Uterus (tissue), 2 donors: ENCODE measurements at regions not wholly inside any gene's neighbourhood (a gene's known extent, or its start where the extent isn't known, plus 50 kb on each side); places are given as distances from the start of the nearest gene placed in this dataset.

ENCODE experiments used
- POLR2A ChIP-seq, 2 donors: fragments of 450-650 bp; IDR thresholded peaks; one replicate each; pipeline ENCODE4 v1.6.1; 2016; ENCODE audit warnings: antibody characterized with exemption in 2 of 2, mild to moderate bottlenecking in 1 of 2, moderate library complexity in 1 of 2
- TF ChIP-seq, protein P1 (sequence below), 4 experiments: fragments of 200-600 bp in 2 of 4; fragments of 450-650 bp in 2 of 4; sonication (generic) in 2 of 4; IDR thresholded peaks; one replicate each; pipeline ENCODE4 v1.5.1; 2016 to 2019; ENCODE audit warnings: antibody characterized with exemption in 4 of 4, mild to moderate bottlenecking in 2 of 4, moderate library complexity in 1 of 4

DNA sequence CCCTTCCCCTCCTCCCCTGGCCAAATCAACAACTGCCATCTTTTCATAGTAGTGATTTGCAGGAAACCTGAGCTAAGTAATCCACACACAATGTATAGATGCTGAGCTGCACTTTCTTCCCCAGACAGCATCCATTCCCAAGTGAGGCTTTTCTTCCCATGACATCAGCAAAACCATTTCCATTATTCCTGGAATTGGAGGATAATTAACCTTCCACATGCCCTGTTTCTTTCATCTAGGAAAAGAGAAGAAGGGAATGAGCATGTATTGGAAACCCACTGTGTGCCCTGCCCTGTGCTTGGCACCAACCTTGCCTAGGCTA lies 268.0 kb downstream of the ZSWIM6 start:
- TF ChIP-seq, protein P1, sequence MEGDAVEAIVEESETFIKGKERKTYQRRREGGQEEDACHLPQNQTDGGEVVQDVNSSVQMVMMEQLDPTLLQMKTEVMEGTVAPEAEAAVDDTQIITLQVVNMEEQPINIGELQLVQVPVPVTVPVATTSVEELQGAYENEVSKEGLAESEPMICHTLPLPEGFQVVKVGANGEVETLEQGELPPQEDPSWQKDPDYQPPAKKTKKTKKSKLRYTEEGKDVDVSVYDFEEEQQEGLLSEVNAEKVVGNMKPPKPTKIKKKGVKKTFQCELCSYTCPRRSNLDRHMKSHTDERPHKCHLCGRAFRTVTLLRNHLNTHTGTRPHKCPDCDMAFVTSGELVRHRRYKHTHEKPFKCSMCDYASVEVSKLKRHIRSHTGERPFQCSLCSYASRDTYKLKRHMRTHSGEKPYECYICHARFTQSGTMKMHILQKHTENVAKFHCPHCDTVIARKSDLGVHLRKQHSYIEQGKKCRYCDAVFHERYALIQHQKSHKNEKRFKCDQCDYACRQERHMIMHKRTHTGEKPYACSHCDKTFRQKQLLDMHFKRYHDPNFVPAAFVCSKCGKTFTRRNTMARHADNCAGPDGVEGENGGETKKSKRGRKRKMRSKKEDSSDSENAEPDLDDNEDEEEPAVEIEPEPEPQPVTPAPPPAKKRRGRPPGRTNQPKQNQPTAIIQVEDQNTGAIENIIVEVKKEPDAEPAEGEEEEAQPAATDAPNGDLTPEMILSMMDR (IDR thresholded peaks at IDR 0.05): no peak
- TF ChIP-seq POLR2A (IDR thresholded peaks at IDR 0.05): no peak
